ENCODE measurements at regions not wholly inside any gene's neighbourhood (a gene's known extent, or its start where the extent isn't known, plus 50 kb on each side); places are given as distances from the start of the nearest gene placed in this dataset.

GRCh38 chr11:82606738-82607137 is 126.9 kb downstream of the FAM181B start:
- no peak for TF ChIP-seq CTCF (IDR thresholded peaks at IDR 0.05; ENCODE audit: low read depth, low read length, missing control alignments)
- Histone ChIP-seq H3K27me3 (replicated peaks) (no peaks in the 10 kb centered on the region), H3K36me3 (replicated peaks) (no peaks in the 10 kb centered on the region), H3K4me3 (ENCODE audit: low read depth, low read length) (no peak overlapping the region), H3K27ac (no peak overlapping the region)
- in situ Hi-C loops (cut with HindIII; ENCODE audit: low pct_ligation_motif_present, low sequenced_read_pairs): no loop called here
- no peak for DNase-seq

- Histone ChIP-seq H3K27me3 (replicated peaks) (no peaks in the 10 kb centered on the region), H3K27ac (no peak overlapping the region), H3K4me3 (ENCODE audit: low read depth, low read length) (no peak overlapping the region), H3K36me3 (replicated peaks) (no peaks in the 10 kb centered on the region)
- no peak for DNase-seq
- in situ Hi-C loops (cut with HindIII; ENCODE audit: low pct_ligation_motif_present, low sequenced_read_pairs): no loop called here
- no peak for TF ChIP-seq CTCF (IDR thresholded peaks at IDR 0.05; ENCODE audit: low read depth, low read length, missing control alignments)
These were observed 132.0 kb downstream of the FAM181B start for GRCh38 chr11:82601711-82602110.

- DNase-seq: no peak
- in situ Hi-C loops (cut with HindIII; ENCODE audit: low pct_ligation_motif_present, low sequenced_read_pairs): no loop called here
- no peak for TF ChIP-seq CTCF (IDR thresholded peaks at IDR 0.05; ENCODE audit: low read depth, low read length, missing control alignments)
- Histone ChIP-seq H3K27me3 (replicated peaks) (no peaks in the 10 kb centered on the region), H3K27ac (no peak overlapping the region), H3K4me3 (ENCODE audit: low read depth, low read length) (no peak overlapping the region), H3K36me3 (replicated peaks) (no peaks in the 10 kb centered on the region)
These were observed 133.8 kb downstream of the FAM181B start for GRCh38 chr11:82599836-82600235.

- Histone ChIP-seq H3K36me3 (replicated peaks) (no peaks in the 10 kb centered on the region), H3K4me3 (ENCODE audit: low read depth, low read length) (no peak overlapping the region), H3K27me3 (replicated peaks) (no peaks in the 10 kb centered on the region), H3K27ac (no peak overlapping the region)
- in situ Hi-C loops (cut with HindIII; ENCODE audit: low pct_ligation_motif_present, low sequenced_read_pairs): no loop called here
- no peak for TF ChIP-seq CTCF (IDR thresholded peaks at IDR 0.05; ENCODE audit: low read depth, low read length, missing control alignments)
- DNase-seq: no peak
These were observed 147.1 kb downstream of the FAM181B start for GRCh38 chr11:82586581-82586980.

GRCh38 chr11:82577246-82577645 is 156.4 kb downstream of the FAM181B start:
- no peak overlapping the region for H3K4me3 ChIP-seq (ENCODE audit: low read depth, low read length)
- no peaks in the 10 kb centered on the region for H3K36me3 ChIP-seq (replicated peaks)
- no peaks in the 10 kb centered on the region for H3K27me3 ChIP-seq (replicated peaks)
- TF ChIP-seq CTCF (IDR thresholded peaks at IDR 0.05; ENCODE audit: low read depth, low read length, missing control alignments): no peak
- in situ Hi-C loops (cut with HindIII; ENCODE audit: low pct_ligation_motif_present, low sequenced_read_pairs): no loop called here
- no peak overlapping the region for H3K27ac ChIP-seq
- no peak for DNase-seq

- DNase-seq: no peak
- no peak for TF ChIP-seq CTCF (IDR thresholded peaks at IDR 0.05; ENCODE audit: low read depth, low read length, missing control alignments)
- in situ Hi-C loops (cut with HindIII; ENCODE audit: low pct_ligation_motif_present, low sequenced_read_pairs): no loop called here
- Histone ChIP-seq H3K27ac (no peak overlapping the region), H3K36me3 (replicated peaks) (no peaks in the 10 kb centered on the region), H3K27me3 (replicated peaks) (no peaks in the 10 kb centered on the region), H3K4me3 (ENCODE audit: low read depth, low read length) (no peak overlapping the region)
These were observed 172.8 kb downstream of the FAM181B start for GRCh38 chr11:82560836-82561235.

Data from brain microvascular endothelial cell (primary cell).